Esophagus squamous epithelium (tissue), 5 donors: ENCODE measurements at regions not wholly inside any gene's neighbourhood (a gene's known extent, or its start where the extent isn't known, plus 50 kb on each side); places are given as distances from the start of the nearest gene placed in this dataset.
"Not testable (repeated sequence)": the region's sequence is repeated elsewhere in the genome, so short reads cannot be mapped to it uniquely, and the experiment has no call there.

Experiments used
- DNase-seq: peaks from one replicate; lab custom pipeline; 2025; lab: John Stamatoyannopoulos, UW
- H3K27ac ChIP-seq, 4 donors: fragments of 200-600 bp; sonication (generic); one replicate each; pipeline ENCODE4 v1.5.1; 2016 to 2019; ENCODE audit warnings: mild to moderate bottlenecking in 1 of 4
- H3K27me3 ChIP-seq, 4 donors: fragments of 200-600 bp; sonication (generic); 1 replicate in 3 of 4; 2 replicates in 1 of 4; pipeline versions ENCODE4 v1.5.1 to v1.6.0; 2017 to 2021; ENCODE audit warnings: antibody characterized with exemption in 1 of 4
- H3K36me3 ChIP-seq, 3 donors: fragments of 200-600 bp; sonication (generic); one replicate each; pipeline ENCODE4 v1.5.1; 2016 to 2019
- H3K4me1 ChIP-seq, 3 donors: fragments of 200-600 bp; sonication (generic); one replicate each; pipeline ENCODE4 v1.5.1; 2017 to 2019
- H3K4me3 ChIP-seq, 4 donors: fragments of 200-600 bp; sonication (generic); 1 replicate in 3 of 4; 2 replicates in 1 of 4; pipeline ENCODE4 v1.5.1; 2016 to 2019; ENCODE audit warnings: mild to moderate bottlenecking in 2 of 4, moderate library complexity in 1 of 4
- H3K9me3 ChIP-seq, 3 donors: fragments of 200-600 bp; sonication (generic); one replicate each; pipeline ENCODE4 v1.5.1; 2016 to 2019
- whole genome bisulfite sequencing, 2 donors: methylation state at CpG; one replicate each; pipeline ENCODE4 v1.1.5; 2018; 5-methylcytosine and 5-hydroxymethylcytosine counted together
- intact Hi-C: fragments of 100-400 bp; cut with DNase I; formaldehyde crosslinking; loops from one replicate; pipeline ENCODE4 v1.15.0; 2022
- TF ChIP-seq, protein P1 (sequence below), 6 experiments: fragments of 450-650 bp in 4 of 6; fragments of 200-600 bp in 2 of 6; sonication (generic) in 2 of 6; IDR thresholded peaks; one replicate each; pipeline ENCODE4 v1.5.1; 2016 to 2019; ENCODE audit warnings: antibody characterized with exemption in 6 of 6, mild to moderate bottlenecking in 4 of 6, moderate library complexity in 4 of 6
- donor health status: DM: yes; HTN: yes; CAD: no.

DNA sequence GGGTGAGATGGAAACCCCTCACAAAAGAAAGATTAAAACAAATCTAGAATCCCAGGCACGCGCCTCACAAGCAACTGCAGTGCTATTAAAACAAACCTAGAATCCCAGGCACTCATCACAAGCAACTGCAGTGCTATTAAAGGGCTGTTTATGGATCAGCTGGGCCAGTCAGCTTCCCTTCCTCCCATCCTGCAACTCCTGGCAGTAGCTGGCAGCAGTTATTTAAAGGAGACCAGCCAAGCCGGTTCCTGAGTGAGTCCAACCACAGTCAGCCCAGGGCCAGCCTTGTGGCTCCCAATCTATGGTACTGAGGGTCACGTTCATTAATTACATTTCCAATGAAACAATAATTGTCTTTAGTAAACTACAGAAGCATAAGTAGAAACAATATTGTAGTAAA lies 1673.5 kb downstream of the SPATA31A7 start:
- peaks cover 0 to 28% (median 8%) of the 10 kb centered on the region in 3 donors for H3K4me1 ChIP-seq
- DNase-seq, H3K36me3 ChIP-seq, H3K4me3 ChIP-seq, H3K9me3 ChIP-seq, intact Hi-C loops: not testable (repeated sequence)
- peaks cover 0 to 42% (median 0%) of the 10 kb centered on the region in 4 donors for H3K27me3 ChIP-seq
- WGBS, 2 donors, result 24 to 26% methylated on average over 4 of the region's 4 CpGs
- H3K27ac ChIP-seq, result peak overlapping the region in 1 of 4 donors; percentile 54

DNA sequence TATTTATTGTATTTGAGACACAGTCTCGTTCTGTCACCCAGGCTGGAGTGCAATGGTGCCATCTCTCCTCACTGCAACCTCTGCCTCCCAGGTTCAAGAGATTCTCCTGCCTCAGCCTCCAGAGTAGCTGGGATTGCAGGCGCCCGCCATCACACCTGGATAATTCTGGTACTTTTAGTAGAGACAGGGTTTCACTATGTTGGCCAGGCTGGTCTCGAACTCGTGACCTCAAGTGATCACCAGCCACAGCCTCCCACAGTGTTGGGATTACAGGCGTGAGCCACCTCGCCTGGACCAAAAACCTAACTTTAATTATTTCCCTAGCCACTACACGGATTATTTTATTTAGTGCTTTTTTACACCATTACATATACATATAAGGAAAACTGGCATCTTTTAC lies 1674.0 kb downstream of the SPATA31A7 start:
- intact Hi-C loops, H3K36me3 ChIP-seq, H3K9me3 ChIP-seq, DNase-seq, H3K4me3 ChIP-seq: not testable (repeated sequence)
- Histone ChIP-seq H3K27me3 (peaks cover 0 to 45% (median 0%) of the 10 kb centered on the region in 4 donors), H3K27ac (peak overlapping the region in 3 of 4 donors; percentile 43 to 66 (median 54)), H3K4me1 (peaks cover 0 to 28% (median 8%) of the 10 kb centered on the region in 3 donors)
- WGBS, 2 donors, result 65 to 75% methylated on average over 8 of the region's 8 CpGs

DNA sequence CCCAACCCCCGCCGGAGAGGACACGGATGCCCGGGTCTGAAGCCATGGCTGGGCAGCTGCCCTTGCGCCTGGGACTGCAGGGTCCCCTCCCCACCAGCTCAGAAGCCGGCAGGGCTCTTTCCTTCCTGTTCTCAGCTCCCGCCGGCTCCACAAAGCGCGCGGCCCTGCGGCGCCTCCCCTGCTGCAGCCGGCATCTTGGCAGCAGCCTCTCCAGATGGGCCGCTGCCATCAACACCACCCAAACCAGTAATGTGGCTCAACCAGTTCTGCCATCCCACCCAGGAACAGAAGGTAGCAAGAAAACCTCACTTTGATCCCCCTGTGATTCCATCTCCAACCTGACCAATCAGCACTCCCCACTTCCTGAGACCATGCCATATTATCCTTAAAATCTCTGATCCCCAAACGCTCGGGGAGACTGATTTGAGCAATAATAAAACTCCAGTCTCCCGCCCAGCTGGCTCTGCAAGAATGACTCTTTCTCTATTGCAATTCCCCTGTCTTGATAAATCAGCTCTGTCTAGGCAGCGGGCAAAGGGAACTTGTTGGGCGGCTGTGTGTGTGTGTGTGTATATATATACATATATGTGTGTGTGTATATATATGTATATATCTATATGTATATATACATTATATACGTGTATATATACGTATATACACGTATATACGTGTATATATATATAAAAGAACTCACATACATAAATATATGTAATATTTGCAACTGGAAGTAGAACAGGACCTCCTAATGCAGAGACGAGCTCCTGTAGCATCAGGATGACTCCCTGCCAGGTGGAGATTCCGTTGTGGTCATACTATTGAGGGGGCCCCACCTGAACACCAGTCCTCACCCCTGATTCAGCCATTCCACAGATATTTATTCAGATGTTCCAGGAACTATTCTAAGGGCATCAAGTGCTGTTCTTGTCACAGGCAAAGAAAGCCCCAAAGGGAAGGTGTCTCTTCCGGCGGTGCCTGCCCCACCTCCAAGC lies 1674.9 kb downstream of the SPATA31A7 start:
- intact Hi-C loops, H3K9me3 ChIP-seq, DNase-seq, H3K36me3 ChIP-seq: not testable (repeated sequence)
- Histone ChIP-seq H3K27me3 (peaks cover 0 to 45% (median 0%) of the 10 kb centered on the region in 4 donors), H3K4me1 (peaks cover 0 to 28% (median 8%) of the 10 kb centered on the region in 3 donors), H3K4me3 (peak overlapping the region; percentile 7 to 54 (median 28)), H3K27ac (peak overlapping the region; percentile 17 to 66 (median 48))
- WGBS, 2 donors, result 15 to 17% methylated on average over 28 of the region's 28 CpGs
- TF ChIP-seq, protein P1, sequence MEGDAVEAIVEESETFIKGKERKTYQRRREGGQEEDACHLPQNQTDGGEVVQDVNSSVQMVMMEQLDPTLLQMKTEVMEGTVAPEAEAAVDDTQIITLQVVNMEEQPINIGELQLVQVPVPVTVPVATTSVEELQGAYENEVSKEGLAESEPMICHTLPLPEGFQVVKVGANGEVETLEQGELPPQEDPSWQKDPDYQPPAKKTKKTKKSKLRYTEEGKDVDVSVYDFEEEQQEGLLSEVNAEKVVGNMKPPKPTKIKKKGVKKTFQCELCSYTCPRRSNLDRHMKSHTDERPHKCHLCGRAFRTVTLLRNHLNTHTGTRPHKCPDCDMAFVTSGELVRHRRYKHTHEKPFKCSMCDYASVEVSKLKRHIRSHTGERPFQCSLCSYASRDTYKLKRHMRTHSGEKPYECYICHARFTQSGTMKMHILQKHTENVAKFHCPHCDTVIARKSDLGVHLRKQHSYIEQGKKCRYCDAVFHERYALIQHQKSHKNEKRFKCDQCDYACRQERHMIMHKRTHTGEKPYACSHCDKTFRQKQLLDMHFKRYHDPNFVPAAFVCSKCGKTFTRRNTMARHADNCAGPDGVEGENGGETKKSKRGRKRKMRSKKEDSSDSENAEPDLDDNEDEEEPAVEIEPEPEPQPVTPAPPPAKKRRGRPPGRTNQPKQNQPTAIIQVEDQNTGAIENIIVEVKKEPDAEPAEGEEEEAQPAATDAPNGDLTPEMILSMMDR (IDR thresholded peaks at IDR 0.05), result peak in 1 of 6 experiments; percentile 8

DNA sequence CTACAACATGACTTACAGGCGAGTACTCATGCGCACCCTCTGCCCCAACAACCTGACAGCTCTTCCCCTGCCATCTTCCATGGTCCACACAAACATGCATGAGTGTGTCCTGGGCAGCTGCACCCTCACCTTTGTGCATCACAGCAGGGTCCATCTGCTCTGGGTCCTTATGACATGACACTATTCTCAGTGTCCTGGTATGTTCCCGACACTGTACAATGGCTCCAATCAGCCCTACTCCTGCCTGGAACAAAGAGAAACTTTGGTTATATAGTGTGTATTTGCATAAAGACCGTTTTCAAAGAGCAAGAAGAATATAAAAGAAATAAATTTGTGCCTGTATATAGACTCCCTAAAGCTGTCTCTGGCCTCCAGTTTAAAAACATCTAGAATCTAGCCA lies 1679.2 kb downstream of the SPATA31A7 start:
- H3K4me3 ChIP-seq, DNase-seq, H3K36me3 ChIP-seq, H3K9me3 ChIP-seq, H3K27ac ChIP-seq, intact Hi-C loops: not testable (repeated sequence)
- peaks cover 0 to 12% (median 6%) of the 10 kb centered on the region in 3 donors for H3K4me1 ChIP-seq
- H3K27me3 ChIP-seq, result peaks cover 0 to 18% (median 0%) of the 10 kb centered on the region in 4 donors
- 77 to 79% methylated on average over 2 to 4 of the region's 4 CpGs for WGBS, 2 donors

DNA sequence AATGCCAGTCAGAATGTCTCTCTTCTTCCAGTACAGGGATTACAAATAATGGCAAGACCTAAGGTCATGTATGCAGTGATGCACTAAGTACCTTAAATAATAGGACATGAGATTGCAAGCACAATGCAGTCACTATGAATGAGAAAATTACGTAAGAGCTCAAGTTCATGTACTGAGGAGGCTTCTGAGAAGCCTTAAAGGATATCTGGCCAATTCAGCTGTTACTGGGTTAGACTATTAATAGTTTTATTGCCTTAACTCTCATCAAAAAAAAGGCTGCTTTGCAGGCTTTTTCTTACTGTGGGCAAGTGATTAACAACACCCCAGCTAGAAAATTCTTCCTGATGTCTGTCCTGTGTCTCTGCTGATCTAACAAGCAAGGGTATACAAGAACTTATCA lies 1681.9 kb downstream of the SPATA31A7 start:
- WGBS, 2 donors, result 40 to 41% methylated on average over 1 of the region's 1 CpG
- H3K4me1 ChIP-seq, H3K36me3 ChIP-seq, DNase-seq, H3K9me3 ChIP-seq, H3K27ac ChIP-seq, H3K4me3 ChIP-seq, intact Hi-C loops: not testable (repeated sequence)
- H3K27me3 ChIP-seq, result peaks cover 0 to 16% (median 0%) of the 10 kb centered on the region in 4 donors

DNA sequence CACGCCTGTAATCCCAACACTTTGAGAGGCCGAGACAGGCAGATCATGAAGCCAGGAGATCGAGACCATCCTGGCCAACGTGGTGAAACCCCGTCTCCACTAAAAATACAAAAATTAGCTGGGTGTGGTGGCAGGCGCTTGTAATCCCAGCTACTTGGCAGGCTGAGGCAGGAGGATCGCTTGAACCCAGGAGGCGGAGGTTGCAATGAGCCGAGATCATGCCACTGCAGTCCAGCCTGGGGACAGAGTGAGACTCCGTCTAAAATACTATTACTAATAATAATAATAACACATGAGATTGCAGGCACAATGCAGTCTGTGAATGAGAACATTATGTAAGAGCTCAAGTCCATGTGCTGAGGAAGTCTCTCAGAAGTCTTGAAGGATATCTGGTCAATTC lies 1684.4 kb downstream of the SPATA31A7 start:
- H3K9me3 ChIP-seq, H3K27ac ChIP-seq, H3K4me3 ChIP-seq, intact Hi-C loops, H3K4me1 ChIP-seq, H3K36me3 ChIP-seq, DNase-seq: not testable (repeated sequence)
- H3K27me3 ChIP-seq, result peaks cover 0 to 11% (median 0%) of the 10 kb centered on the region in 4 donors
- WGBS, 2 donors, result 79 to 86% methylated on average over 8 to 9 of the region's 10 CpGs

DNA sequence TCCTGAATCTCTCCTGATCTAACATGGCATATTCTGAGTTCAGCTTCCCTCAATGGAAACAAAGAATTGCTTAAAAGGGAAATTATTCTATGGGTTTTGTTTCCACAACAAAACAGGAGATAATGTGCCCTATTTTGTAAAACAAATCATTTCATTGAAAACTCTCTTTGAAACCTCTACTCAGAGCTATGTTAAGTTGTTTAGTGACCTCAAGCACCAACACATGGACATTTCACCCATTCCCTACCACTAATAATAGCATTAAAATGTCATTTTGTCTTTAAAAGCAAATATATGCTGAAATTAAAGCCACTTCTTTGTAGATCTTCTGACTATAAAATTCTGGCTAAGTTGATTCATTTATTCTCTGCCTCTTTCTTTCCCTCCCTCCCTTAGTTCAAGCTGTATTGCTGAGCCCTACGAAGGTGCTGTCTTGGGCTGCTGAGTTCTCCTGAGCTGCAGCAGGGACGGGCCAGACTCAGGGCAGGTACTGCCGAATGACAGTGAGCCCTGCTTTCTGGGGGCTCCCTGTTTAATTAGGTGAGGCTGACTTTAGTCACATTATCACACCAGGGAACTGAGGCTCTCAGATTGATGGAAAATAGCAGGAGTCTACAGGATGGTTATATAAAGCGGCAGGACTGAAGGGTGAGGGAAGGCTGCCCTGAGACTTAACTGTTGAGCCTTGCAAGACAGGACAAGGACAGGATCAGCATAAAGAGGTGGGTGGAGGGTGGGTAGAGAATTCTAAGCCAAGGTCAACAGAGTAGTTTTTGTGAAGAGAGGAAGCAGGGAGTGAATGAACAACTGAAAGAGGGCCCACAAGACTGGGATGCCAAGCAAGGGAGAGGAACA lies 1685.1 kb downstream of the SPATA31A7 start:
- H3K27ac ChIP-seq, DNase-seq, H3K4me3 ChIP-seq, H3K9me3 ChIP-seq, H3K36me3 ChIP-seq, H3K4me1 ChIP-seq, intact Hi-C loops: not testable (repeated sequence)
- 74 to 82% methylated on average over 3 to 4 of the region's 4 CpGs for WGBS, 2 donors
- peaks cover 0 to 11% (median 0%) of the 10 kb centered on the region in 4 donors for H3K27me3 ChIP-seq

DNA sequence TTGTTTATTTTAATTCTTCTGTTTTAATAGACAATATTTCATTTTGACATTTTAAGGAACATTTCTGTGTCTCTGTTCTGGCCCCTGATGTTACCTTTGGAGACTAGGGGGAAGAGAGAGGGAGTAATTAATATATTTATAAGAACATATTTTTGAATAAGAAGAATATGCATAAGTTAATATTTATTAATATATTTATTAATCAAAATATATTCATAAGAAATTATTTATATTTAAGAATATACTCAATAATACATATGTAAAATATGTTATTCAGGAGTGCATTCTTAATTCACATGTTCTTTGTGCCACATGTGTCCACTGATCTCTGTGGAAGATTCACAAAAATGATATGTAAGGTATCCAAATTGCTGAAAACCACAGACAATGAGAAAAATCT lies 1687.7 kb downstream of the SPATA31A7 start:
- DNase-seq, intact Hi-C loops, H3K4me1 ChIP-seq, H3K27ac ChIP-seq, H3K36me3 ChIP-seq, H3K9me3 ChIP-seq, H3K4me3 ChIP-seq: not testable (repeated sequence)
- peaks cover 0 to 14% (median 0%) of the 10 kb centered on the region in 4 donors for H3K27me3 ChIP-seq

DNA sequence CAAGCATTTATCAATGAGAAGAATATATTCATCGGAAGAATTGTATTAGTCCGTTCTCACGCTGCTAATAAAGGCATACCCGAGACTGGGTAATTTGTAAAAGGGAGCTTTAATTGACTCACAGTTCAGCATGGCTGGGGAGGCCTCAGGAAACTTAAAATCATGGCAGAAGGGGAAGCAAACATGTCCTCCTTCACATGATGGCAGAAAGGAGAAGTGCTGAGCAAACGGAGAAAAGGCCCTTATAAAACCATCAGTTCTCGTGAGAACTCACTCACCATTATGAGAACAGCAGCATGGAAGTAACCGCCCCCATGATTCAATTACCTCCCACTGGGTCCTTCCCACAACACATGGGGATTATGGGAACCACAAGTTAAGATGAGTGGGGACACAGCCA lies 1688.2 kb downstream of the SPATA31A7 start:
- WGBS, 2 donors, result 70 to 81% methylated on average over 7 of the region's 7 CpGs
- intact Hi-C loops, H3K4me1 ChIP-seq, H3K4me3 ChIP-seq, H3K27ac ChIP-seq, DNase-seq, H3K36me3 ChIP-seq, H3K9me3 ChIP-seq: not testable (repeated sequence)
- peaks cover 0 to 14% (median 0%) of the 10 kb centered on the region in 4 donors for H3K27me3 ChIP-seq

DNA sequence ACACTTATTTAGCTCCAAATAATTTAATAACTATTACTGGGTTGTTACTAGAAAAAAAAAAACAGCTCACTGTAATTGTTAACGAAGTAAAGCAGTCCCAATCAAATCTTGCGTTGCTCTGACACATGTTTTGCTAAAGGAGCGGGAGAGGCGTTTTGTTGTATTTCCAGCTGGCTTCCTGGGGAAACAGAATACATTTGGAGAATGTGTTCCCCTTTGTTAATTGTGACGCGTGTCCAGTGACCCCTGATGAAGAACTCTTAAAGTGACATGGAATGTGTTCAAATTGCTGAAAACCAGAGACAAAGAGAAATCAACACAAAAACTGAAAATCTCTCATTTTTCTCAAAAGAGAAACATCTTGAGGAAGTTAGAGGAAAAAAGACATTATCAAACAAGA lies 1690.6 kb downstream of the SPATA31A7 start:
- H3K36me3 ChIP-seq, H3K27me3 ChIP-seq, H3K4me1 ChIP-seq, H3K27ac ChIP-seq, DNase-seq, H3K9me3 ChIP-seq, intact Hi-C loops, H3K4me3 ChIP-seq: not testable (repeated sequence)
- WGBS, 2 donors, result 74% methylated on average over 6 of the region's 6 CpGs

DNA sequence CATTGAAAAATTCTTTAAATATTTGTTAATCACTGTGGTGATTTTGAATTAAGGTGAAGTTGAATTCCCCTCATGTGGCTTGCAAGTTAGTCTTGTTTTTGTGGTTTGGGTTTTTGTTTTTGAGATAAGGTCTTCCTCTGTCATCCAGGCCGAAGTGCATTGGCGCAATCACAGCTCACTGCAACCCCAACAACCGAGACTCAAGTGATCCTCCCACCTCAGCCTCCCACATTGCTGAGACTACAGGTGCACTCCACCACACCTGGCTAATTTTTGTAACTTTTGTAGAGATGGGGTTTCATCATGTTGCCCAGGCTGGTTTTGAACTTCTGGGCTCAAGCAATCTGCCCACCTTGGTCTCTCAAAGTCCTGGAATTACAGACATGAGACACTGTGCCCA lies 1691.1 kb downstream of the SPATA31A7 start:
- intact Hi-C loops, H3K36me3 ChIP-seq, DNase-seq, H3K9me3 ChIP-seq, H3K27me3 ChIP-seq, H3K4me3 ChIP-seq, H3K4me1 ChIP-seq, H3K27ac ChIP-seq: not testable (repeated sequence)
- 83 to 88% methylated on average over 3 of the region's 3 CpGs for WGBS, 2 donors
